ENCODE measurements at regions not wholly inside any gene's neighbourhood (a gene's known extent, or its start where the extent isn't known, plus 50 kb on each side); places are given as distances from the start of the nearest gene placed in this dataset.

GRCh38 chr2:13260402-13260801, 543.7 kb downstream of the TRIB2 start:
- peak; percentile 29 for DNase-seq (ENCODE audit: low spot score)
- TF ChIP-seq ZNF512 (CRISPR knock-in tag; IDR thresholded peaks at IDR 0.05; ENCODE audit: borderline replicate concordance) (no peak), NR2C2 (CRISPR knock-in tag; IDR thresholded peaks at IDR 0.05) (no peak), ZNF416 (CRISPR knock-in tag; IDR thresholded peaks at IDR 0.05) (no peak), GRHL2 (CRISPR knock-in tag; IDR thresholded peaks at IDR 0.05; ENCODE audit: insufficient replicate concordance, severe bottlenecking) (no peak), PRRX2 (CRISPR knock-in tag; IDR thresholded peaks at IDR 0.05) (no peak), ATF3 (CRISPR knock-in tag; conservative IDR thresholded peaks at IDR 0.05) (no peak)
- TF ChIP-seq, protein P1, sequence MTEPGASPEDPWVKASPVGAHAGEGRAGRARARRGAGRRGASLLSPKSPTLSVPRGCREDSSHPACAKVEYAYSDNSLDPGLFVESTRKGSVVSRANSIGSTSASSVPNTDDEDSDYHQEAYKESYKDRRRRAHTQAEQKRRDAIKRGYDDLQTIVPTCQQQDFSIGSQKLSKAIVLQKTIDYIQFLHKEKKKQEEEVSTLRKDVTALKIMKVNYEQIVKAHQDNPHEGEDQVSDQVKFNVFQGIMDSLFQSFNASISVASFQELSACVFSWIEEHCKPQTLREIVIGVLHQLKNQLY (CRISPR knock-in tag; IDR thresholded peaks at IDR 0.05): no peak
- TF ChIP-seq, protein P2, sequence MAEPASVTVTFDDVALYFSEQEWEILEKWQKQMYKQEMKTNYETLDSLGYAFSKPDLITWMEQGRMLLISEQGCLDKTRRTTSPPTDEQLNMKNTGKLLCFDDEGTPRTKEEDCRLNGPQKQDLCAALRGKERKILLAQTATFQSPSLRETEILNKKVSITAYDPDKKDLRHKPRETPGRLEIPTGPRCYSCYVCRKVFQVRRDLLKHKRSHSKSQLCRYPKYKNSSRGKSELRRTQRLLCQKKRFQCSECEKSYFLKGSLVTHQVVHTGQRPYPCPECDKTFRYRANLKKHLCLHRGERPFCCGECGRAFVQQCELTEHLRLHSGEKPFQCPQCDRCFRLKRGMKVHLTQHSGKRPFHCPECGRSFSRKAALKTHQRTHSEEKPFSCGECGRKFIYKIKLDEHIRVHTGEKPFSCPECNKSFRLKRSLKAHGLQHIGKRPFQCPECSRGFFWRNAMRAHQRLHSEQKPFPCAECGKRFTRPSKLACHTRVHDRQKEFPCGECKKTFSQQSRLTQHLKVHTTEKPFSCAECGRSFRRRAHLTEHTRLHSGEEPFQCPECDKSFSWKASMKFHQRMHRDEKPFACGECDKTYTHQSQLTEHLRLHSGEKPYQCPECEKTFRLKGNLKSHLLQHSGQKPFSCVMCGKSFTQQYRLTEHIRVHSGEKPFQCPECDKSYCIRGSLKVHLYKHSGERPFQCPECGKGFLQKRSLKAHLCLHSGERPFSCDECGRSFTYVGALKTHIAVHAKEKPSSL (CRISPR knock-in tag; conservative IDR thresholded peaks at IDR 0.05): no peak
- Mint-ChIP-seq H3K9me3 (no peaks in the 10 kb centered on the region), H3K4me3 (no peak overlapping the region), H3K27me3 (ENCODE audit: low read depth) (peaks cover 2% of the 10 kb centered on the region; the same call in 1 of the 2 replicates), H3K27ac (no peak overlapping the region), H3K4me1 (no peaks in the 10 kb centered on the region), H3K36me3 (no peaks in the 10 kb centered on the region)
- ChIA-PET CTCF (no interaction called here), POLR2A (no interaction called here)
- ATAC-seq: peak; percentile 64

DNA sequence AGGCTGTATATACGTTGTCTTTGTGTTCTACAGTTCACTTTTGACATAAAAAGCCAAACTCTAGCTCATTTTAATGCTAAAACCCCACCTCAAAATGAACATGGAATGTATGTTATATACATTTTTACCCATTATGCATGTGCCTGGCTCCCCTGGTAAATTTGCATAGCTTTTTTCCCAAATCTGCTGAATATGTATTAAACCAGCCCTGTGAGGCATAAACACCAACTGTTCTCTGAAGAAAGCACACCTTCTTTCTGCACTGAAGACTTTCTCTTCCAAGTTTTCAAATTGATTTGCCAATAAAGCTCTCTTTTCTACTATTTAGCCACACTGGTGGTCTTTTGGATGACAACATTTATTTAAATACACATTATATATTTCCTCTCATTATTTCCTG, 549.4 kb downstream of the TRIB2 start:
- Mint-ChIP-seq H3K36me3 (no peaks in the 10 kb centered on the region), H3K27me3 (ENCODE audit: low read depth) (peaks cover 2% of the 10 kb centered on the region; the same call in 1 of the 2 replicates), H3K4me3 (no peak overlapping the region), H3K9me3 (no peaks in the 10 kb centered on the region), H3K4me1 (no peaks in the 10 kb centered on the region), H3K27ac (no peak overlapping the region)
- POLR2A ChIA-PET: no interaction called here
- CTCF ChIA-PET: no interaction called here
- DNase-seq (ENCODE audit: low spot score) (no peak), ATAC-seq (no peak)
- no peak for TF ChIP-seq SMAD4 (CRISPR knock-in tag; IDR thresholded peaks at IDR 0.05)
- TF ChIP-seq ARID4B (CRISPR knock-in tag; IDR thresholded peaks at IDR 0.05; ENCODE audit: borderline replicate concordance): no peak
- no peak for TF ChIP-seq NFE2L1 (CRISPR knock-in tag; IDR thresholded peaks at IDR 0.05)
- no peak for TF ChIP-seq SMAD3 (CRISPR knock-in tag; IDR thresholded peaks at IDR 0.05; ENCODE audit: borderline replicate concordance)
- TF ChIP-seq, protein P1 (CRISPR knock-in tag; IDR thresholded peaks at IDR 0.05): no peak
- TF ChIP-seq, protein P2 (CRISPR knock-in tag; conservative IDR thresholded peaks at IDR 0.05): no peak
- TF ChIP-seq PREB (CRISPR knock-in tag; IDR thresholded peaks at IDR 0.05; ENCODE audit: borderline replicate concordance): no peak
- TF ChIP-seq ATF3 (CRISPR knock-in tag; conservative IDR thresholded peaks at IDR 0.05): no peak
- no peak for TF ChIP-seq ELF4 (CRISPR knock-in tag; IDR thresholded peaks at IDR 0.05; ENCODE audit: low read depth)
- TF ChIP-seq ZNF121 (CRISPR knock-in tag; IDR thresholded peaks at IDR 0.05): no peak
- TF ChIP-seq, protein P3, sequence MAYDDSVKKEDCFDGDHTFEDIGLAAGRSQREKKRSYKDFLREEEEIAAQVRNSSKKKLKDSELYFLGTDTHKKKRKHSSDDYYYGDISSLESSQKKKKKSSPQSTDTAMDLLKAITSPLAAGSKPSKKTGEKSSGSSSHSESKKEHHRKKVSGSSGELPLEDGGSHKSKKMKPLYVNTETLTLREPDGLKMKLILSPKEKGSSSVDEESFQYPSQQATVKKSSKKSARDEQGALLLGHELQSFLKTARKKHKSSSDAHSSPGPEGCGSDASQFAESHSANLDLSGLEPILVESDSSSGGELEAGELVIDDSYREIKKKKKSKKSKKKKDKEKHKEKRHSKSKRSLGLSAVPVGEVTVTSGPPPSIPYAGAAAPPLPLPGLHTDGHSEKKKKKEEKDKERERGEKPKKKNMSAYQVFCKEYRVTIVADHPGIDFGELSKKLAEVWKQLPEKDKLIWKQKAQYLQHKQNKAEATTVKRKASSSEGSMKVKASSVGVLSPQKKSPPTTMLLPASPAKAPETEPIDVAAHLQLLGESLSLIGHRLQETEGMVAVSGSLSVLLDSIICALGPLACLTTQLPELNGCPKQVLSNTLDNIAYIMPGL (CRISPR knock-in tag; IDR thresholded peaks at IDR 0.05): no peak

Data from WTC11 (cell line).